HL-60 (cell line): ENCODE measurements at regions not wholly inside any gene's neighbourhood (a gene's known extent, or its start where the extent isn't known, plus 50 kb on each side); places are given as distances from the start of the nearest gene placed in this dataset.

Source experiments
- CTCF ChIP-seq: IDR thresholded peaks from one replicate; pipeline ENCODE4 v1.5.1; 2011; ENCODE audit warnings: low read length, control low read depth, inconsistent platforms; ENCODE audit not compliant: insufficient read depth
- POLR2AphosphoS5 ChIP-seq: IDR thresholded peaks from 2 replicates; pipeline ENCODE4 v1.6.1; 2012; ENCODE audit warnings: low read depth

DNA sequence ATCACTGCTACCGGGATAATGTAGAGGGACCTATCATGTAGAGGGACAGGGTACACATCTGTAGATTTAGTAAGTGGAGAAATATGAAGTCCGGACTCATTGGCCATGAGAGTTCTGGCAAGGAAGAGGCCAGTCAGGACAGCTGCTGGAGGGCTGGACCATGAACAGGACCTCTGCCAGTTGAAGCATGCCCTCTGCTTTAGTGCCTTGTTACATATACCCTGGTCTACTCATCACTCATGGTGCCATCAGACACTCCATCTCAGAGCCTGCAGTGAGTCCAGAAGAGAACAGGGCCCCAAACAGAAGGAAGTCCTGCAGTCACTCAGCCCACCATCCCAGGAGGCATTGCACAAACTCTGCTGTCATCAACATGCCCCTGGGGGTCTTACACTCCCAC is 54.7 kb upstream of the CA12 start:
- TF ChIP-seq CTCF (no peak), POLR2AphosphoS5 (no peak)
